ENCODE measurements at regions not wholly inside any gene's neighbourhood (a gene's known extent, or its start where the extent isn't known, plus 50 kb on each side); places are given as distances from the start of the nearest gene placed in this dataset.

DNA sequence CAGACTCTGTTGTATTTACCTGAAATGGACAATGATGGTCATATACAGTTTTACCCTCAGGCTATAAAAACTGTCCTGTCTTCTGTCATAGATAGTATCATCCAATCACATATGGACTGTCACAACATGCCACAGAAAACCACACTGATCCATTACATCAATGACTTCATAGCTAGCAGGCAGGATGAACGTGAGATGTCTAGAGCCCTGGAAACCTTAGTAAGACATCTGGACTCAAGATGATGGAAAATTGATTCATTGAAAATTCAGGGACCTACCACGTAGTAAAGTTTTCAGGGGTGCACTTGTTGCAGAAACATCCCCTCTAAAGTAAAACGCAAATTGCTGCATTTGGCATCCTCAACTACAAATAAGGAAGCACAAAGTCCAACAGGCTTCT is 284.4 kb upstream of the RGMB start:
- TF ChIP-seq, protein P1, sequence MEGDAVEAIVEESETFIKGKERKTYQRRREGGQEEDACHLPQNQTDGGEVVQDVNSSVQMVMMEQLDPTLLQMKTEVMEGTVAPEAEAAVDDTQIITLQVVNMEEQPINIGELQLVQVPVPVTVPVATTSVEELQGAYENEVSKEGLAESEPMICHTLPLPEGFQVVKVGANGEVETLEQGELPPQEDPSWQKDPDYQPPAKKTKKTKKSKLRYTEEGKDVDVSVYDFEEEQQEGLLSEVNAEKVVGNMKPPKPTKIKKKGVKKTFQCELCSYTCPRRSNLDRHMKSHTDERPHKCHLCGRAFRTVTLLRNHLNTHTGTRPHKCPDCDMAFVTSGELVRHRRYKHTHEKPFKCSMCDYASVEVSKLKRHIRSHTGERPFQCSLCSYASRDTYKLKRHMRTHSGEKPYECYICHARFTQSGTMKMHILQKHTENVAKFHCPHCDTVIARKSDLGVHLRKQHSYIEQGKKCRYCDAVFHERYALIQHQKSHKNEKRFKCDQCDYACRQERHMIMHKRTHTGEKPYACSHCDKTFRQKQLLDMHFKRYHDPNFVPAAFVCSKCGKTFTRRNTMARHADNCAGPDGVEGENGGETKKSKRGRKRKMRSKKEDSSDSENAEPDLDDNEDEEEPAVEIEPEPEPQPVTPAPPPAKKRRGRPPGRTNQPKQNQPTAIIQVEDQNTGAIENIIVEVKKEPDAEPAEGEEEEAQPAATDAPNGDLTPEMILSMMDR (IDR thresholded peaks at IDR 0.05; ENCODE audit: insufficient read depth, low read depth, low read length) = no peak
- TF ChIP-seq EZH2 (IDR thresholded peaks at IDR 0.05; ENCODE audit: insufficient read depth, low read length) = no peak
